ENCODE measurements at regions not wholly inside any gene's neighbourhood (a gene's known extent, or its start where the extent isn't known, plus 50 kb on each side); places are given as distances from the start of the nearest gene placed in this dataset.
"Not testable (repeated sequence)": the region's sequence is repeated elsewhere in the genome, so short reads cannot be mapped to it uniquely, and the experiment has no call there.

- Histone ChIP-seq H3K36me3 (ENCODE audit: low read depth) (no peaks in the 10 kb centered on the region), H3K4me3 (ENCODE audit: severe bottlenecking) (no peak overlapping the region), H3K27ac (ENCODE audit: poor library complexity, severe bottlenecking) (no peak overlapping the region), H3K9me3 (ENCODE audit: severe bottlenecking) (no peaks in the 10 kb centered on the region), H3K27me3 (ENCODE audit: insufficient read depth, poor library complexity, severe bottlenecking) (peaks cover 14% of the 10 kb centered on the region), H3K4me1 (ENCODE audit: insufficient read depth, poor library complexity, severe bottlenecking) (no peaks in the 10 kb centered on the region)
- no peak for DNase-seq (ENCODE audit: low spot score)
- no peak for ATAC-seq (ENCODE audit: low read depth)
- TF ChIP-seq, protein P1, sequence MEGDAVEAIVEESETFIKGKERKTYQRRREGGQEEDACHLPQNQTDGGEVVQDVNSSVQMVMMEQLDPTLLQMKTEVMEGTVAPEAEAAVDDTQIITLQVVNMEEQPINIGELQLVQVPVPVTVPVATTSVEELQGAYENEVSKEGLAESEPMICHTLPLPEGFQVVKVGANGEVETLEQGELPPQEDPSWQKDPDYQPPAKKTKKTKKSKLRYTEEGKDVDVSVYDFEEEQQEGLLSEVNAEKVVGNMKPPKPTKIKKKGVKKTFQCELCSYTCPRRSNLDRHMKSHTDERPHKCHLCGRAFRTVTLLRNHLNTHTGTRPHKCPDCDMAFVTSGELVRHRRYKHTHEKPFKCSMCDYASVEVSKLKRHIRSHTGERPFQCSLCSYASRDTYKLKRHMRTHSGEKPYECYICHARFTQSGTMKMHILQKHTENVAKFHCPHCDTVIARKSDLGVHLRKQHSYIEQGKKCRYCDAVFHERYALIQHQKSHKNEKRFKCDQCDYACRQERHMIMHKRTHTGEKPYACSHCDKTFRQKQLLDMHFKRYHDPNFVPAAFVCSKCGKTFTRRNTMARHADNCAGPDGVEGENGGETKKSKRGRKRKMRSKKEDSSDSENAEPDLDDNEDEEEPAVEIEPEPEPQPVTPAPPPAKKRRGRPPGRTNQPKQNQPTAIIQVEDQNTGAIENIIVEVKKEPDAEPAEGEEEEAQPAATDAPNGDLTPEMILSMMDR (IDR thresholded peaks at IDR 0.05; ENCODE audit: poor library complexity, severe bottlenecking): no peak
Observed at GRCh38 chr3:173216063-173216462, 75.0 kb upstream of the SPATA16 start.

DNA sequence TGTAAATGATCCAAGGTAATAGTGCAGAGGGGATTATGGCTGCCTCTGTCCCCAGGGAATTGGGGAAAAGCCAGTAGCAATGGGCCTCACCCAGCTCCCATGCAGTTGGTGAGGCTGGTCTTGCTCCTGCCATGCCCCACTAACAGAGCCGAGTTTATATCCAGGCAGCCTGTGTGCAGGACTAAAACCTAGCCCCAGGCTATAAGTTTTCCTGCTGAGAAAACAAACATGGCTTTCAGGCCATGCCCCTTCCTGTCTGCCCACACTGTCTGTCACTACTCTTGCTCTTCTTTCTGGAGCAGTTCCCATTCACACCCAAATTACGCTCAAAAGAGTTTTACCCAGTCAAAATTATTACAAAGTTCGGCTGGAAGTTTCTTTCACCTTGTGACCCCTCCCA is 73.5 kb upstream of the SPATA16 start:
- H3K4me3 ChIP-seq (ENCODE audit: severe bottlenecking): no peak overlapping the region
- H3K4me1 ChIP-seq (ENCODE audit: insufficient read depth, poor library complexity, severe bottlenecking): no peaks in the 10 kb centered on the region
- DNase-seq (ENCODE audit: low spot score) (no peak), ATAC-seq (ENCODE audit: low read depth) (no peak)
- H3K27ac ChIP-seq (ENCODE audit: poor library complexity, severe bottlenecking): no peak overlapping the region
- H3K9me3 ChIP-seq (ENCODE audit: severe bottlenecking): no peaks in the 10 kb centered on the region
- no peaks in the 10 kb centered on the region for H3K36me3 ChIP-seq (ENCODE audit: low read depth)
- TF ChIP-seq, protein P1 (IDR thresholded peaks at IDR 0.05; ENCODE audit: poor library complexity, severe bottlenecking): no peak
- peaks cover 4% of the 10 kb centered on the region for H3K27me3 ChIP-seq (ENCODE audit: insufficient read depth, poor library complexity, severe bottlenecking)

DNA sequence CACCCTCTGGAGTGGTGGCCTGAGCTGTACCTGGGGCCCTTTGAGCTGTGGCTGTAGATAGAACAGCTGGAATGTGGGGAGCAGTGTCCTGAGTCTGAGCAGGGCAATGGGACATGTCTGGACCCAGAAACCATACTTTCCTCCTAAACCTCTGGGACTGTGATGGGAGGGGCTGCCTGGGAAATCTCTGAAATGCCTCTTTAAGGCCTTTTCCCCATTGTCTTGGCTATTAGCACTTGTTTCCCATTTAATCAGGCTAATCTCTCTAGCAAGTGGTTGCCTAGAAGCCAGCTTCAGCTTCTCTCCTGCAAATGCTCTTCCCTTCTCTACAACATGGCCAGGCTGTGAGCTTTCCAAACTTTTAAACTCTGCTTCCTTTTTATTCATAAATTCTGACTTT is 58.5 kb upstream of the SPATA16 start:
- Histone ChIP-seq H3K36me3 (ENCODE audit: low read depth) (no peaks in the 10 kb centered on the region), H3K27ac (ENCODE audit: poor library complexity, severe bottlenecking) (no peak overlapping the region), H3K9me3 (ENCODE audit: severe bottlenecking) (no peaks in the 10 kb centered on the region), H3K4me1 (ENCODE audit: insufficient read depth, poor library complexity, severe bottlenecking) (no peaks in the 10 kb centered on the region), H3K27me3 (ENCODE audit: insufficient read depth, poor library complexity, severe bottlenecking) (no peaks in the 10 kb centered on the region), H3K4me3 (ENCODE audit: severe bottlenecking) (no peak overlapping the region)
- ATAC-seq (ENCODE audit: low read depth): no peak
- TF ChIP-seq, protein P1 (IDR thresholded peaks at IDR 0.05; ENCODE audit: poor library complexity, severe bottlenecking): no peak
- no peak for DNase-seq (ENCODE audit: low spot score)

DNA sequence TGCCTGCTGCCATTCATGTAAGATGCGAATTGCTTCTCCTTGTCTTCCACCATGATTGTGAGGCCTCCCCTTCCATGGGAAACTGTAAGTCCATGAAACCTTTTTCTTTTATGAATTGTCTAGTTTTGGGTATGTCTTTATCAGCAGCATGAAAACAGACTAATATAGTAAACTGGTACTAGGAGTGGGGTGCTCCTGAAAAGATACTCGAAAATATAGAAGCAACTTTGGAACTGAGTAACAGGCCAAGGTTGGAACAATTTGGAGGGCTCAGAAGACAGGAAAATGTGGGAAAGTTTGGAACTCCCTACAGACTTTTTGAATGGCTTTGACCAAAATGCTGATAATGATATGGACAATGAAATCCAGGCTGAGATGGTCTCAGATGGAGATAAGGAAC is 53.8 kb upstream of the SPATA16 start:
- ATAC-seq (ENCODE audit: low read depth); H3K4me3 ChIP-seq (ENCODE audit: severe bottlenecking); H3K9me3 ChIP-seq (ENCODE audit: severe bottlenecking); H3K27ac ChIP-seq (ENCODE audit: poor library complexity, severe bottlenecking); H3K4me1 ChIP-seq (ENCODE audit: insufficient read depth, poor library complexity, severe bottlenecking); H3K27me3 ChIP-seq (ENCODE audit: insufficient read depth, poor library complexity, severe bottlenecking); H3K36me3 ChIP-seq (ENCODE audit: low read depth); DNase-seq (ENCODE audit: low spot score): not testable (repeated sequence)

DNA sequence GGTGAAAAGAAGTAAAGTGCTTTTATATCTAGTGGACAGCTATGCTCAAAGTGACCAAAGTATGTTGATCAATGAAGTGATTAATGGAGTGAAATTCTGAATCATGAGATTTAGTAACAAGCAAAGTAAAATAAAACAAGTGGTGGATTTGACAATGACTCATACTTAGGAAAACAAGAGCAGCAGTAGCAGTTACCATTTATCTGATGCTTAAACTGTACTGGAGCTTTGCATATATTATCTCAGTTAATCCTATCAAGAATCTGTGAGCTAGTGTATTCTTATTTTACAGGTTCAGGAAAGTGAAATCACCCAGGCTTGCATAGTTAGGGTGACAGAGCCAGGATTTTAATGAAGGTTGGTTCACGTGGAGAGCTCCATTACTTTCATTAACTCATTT is 50.6 kb upstream of the SPATA16 start:
- ATAC-seq (ENCODE audit: low read depth): peak; percentile 27; the same call in 1 of the 3 replicates
- no peaks in the 10 kb centered on the region for H3K36me3 ChIP-seq (ENCODE audit: low read depth)
- H3K4me3 ChIP-seq (ENCODE audit: severe bottlenecking): no peak overlapping the region
- no peaks in the 10 kb centered on the region for H3K27me3 ChIP-seq (ENCODE audit: insufficient read depth, poor library complexity, severe bottlenecking)
- TF ChIP-seq, protein P1 (IDR thresholded peaks at IDR 0.05; ENCODE audit: poor library complexity, severe bottlenecking): no peak
- H3K4me1 ChIP-seq (ENCODE audit: insufficient read depth, poor library complexity, severe bottlenecking): no peaks in the 10 kb centered on the region
- no peak overlapping the region for H3K27ac ChIP-seq (ENCODE audit: poor library complexity, severe bottlenecking)
- no peak for DNase-seq (ENCODE audit: low spot score)
- H3K9me3 ChIP-seq (ENCODE audit: severe bottlenecking): no peaks in the 10 kb centered on the region
